NCI-H524 (cell line): ENCODE measurements at regions not wholly inside any gene's neighbourhood (a gene's known extent, or its start where the extent isn't known, plus 50 kb on each side); places are given as distances from the start of the nearest gene placed in this dataset.
"Not testable (repeated sequence)": the region's sequence is repeated elsewhere in the genome, so short reads cannot be mapped to it uniquely, and the experiment has no call there.

ENCODE experiments used
- DNase-seq, 2 experiments: peaks; one replicate each; lab custom pipeline; 2025; lab: John Stamatoyannopoulos, UW

GRCh38 chr11:130675371-130675821 lies 227.0 kb downstream of the ADAMTS15 start:
- peak; percentile 60 to 90 for DNase-seq

- no peak for DNase-seq
Measured at GRCh38 chr11:130675917-130676316, 227.5 kb downstream of the ADAMTS15 start.

- DNase-seq: no peak
Measured at GRCh38 chr11:130677486-130678153, 229.2 kb downstream of the ADAMTS15 start.

GRCh38 chr11:130679247-130679646 lies 230.8 kb downstream of the ADAMTS15 start:
- no peak for DNase-seq

GRCh38 chr11:130682471-130682870 lies 233.8 kb downstream of the SNX19 start:
- DNase-seq: not testable (repeated sequence)

GRCh38 chr11:130689222-130689908 lies 226.9 kb downstream of the SNX19 start:
- DNase-seq: no peak

- DNase-seq: no peak
Measured at GRCh38 chr11:130691581-130691980, 224.7 kb downstream of the SNX19 start.

GRCh38 chr11:130692220-130692619 lies 224.1 kb downstream of the SNX19 start:
- no peak for DNase-seq

GRCh38 chr11:130693543-130693942 lies 222.7 kb downstream of the SNX19 start:
- no peak for DNase-seq

GRCh38 chr11:130694488-130695045 lies 221.7 kb downstream of the SNX19 start:
- no peak for DNase-seq

- no peak for DNase-seq
Measured at GRCh38 chr11:130698174-130698573, 218.1 kb downstream of the SNX19 start.

- no peak for DNase-seq
Measured at GRCh38 chr11:130699561-130699960, 216.7 kb downstream of the SNX19 start.

- DNase-seq: no peak
Measured at GRCh38 chr11:130700092-130700491, 216.2 kb downstream of the SNX19 start.

- DNase-seq: no peak
Measured at GRCh38 chr11:130703489-130704190, 212.6 kb downstream of the SNX19 start.

GRCh38 chr11:130705670-130706421 lies 210.4 kb downstream of the SNX19 start:
- DNase-seq: no peak

- no peak for DNase-seq
Measured at GRCh38 chr11:130706572-130706971, 209.7 kb downstream of the SNX19 start.

GRCh38 chr11:130707217-130707616 lies 209.1 kb downstream of the SNX19 start:
- no peak for DNase-seq

GRCh38 chr11:130709531-130709930 lies 206.7 kb downstream of the SNX19 start:
- no peak for DNase-seq

- DNase-seq: no peak
Measured at GRCh38 chr11:130710021-130710420, 206.3 kb downstream of the SNX19 start.

GRCh38 chr11:130710497-130711012 lies 205.7 kb downstream of the SNX19 start:
- DNase-seq: no peak

GRCh38 chr11:130711193-130711592 lies 205.1 kb downstream of the SNX19 start:
- DNase-seq: no peak

- DNase-seq: no peak
Measured at GRCh38 chr11:130712480-130712879, 203.8 kb downstream of the SNX19 start.
